HFFc6 (cell line): ENCODE measurements at regions not wholly inside any gene's neighbourhood (a gene's known extent, or its start where the extent isn't known, plus 50 kb on each side); places are given as distances from the start of the nearest gene placed in this dataset.
"Not testable (repeated sequence)": the region's sequence is repeated elsewhere in the genome, so short reads cannot be mapped to it uniquely, and the experiment has no call there.

Experiments used
- DNase-seq: peaks from one replicate; pipeline ENCODE4 v3.0.0-alpha.2; 2018
- H3K27ac Mint-ChIP-seq: 2 replicates; pipeline ENCODE4 v1.8.0; 2020; ENCODE audit warnings: mild to moderate bottlenecking, mixed read lengths
- H3K27me3 Mint-ChIP-seq: 2 replicates; pipeline ENCODE4 v1.8.0; 2021; ENCODE audit warnings: mild to moderate bottlenecking, moderate library complexity, mixed read lengths; ENCODE audit not compliant: insufficient read depth
- H3K36me3 Mint-ChIP-seq: 2 replicates; pipeline ENCODE4 v1.8.0; 2021; ENCODE audit warnings: low read depth, mixed read lengths
- H3K4me1 Mint-ChIP-seq: 2 replicates; pipeline ENCODE4 v1.8.0; 2020; ENCODE audit warnings: low read depth, mixed read lengths
- H3K4me3 Mint-ChIP-seq: 2 replicates; pipeline ENCODE4 v1.8.0; 2020; ENCODE audit warnings: mild to moderate bottlenecking, moderate library complexity, mixed read lengths
- H3K9me3 Mint-ChIP-seq: 2 replicates; pipeline ENCODE4 v1.8.0; 2020; ENCODE audit warnings: mild to moderate bottlenecking, mixed read lengths
- TF ChIP-seq, protein P1 (sequence below): fragments of 200-600 bp; sonication (generic); IDR thresholded peaks from 2 replicates; pipeline ENCODE4 v1.5.0; 2021; ENCODE audit warnings: antibody characterized with exemption, mild to moderate bottlenecking

DNA sequence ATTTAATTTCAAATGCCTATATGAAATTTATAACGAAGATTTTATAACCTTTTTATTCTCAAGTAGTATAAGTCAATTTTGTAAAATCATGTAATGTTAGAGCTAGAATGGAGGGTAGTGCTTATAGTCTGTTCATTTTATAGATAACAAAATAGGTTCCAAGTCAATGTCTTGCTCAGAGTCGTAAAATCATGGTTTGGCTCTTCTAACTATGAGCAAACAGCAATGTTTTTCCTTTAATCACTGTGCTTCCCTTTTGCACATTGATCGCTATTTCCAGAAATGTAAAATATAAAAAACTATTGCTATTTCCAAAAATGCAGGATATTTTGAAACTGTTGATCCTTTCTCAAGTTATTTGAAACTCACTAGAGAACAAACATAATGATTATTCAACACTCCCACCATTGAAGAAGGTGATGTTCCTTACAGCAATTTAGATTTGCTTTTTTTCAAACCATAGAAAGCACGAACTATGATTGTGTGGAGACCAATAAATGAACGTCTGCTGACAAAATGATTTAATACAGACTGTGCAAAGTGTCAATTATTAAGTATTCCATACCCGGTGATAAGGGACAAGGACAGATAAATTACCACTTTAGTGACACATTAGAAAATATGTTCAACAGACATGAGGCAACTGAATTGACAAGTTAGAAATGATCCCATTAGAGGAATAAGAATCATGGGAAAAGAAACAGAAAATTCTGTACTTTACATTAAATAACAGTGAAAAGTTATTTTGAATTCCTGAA, 412.1 kb upstream of the TECRL start:
- Mint-ChIP-seq H3K27ac (no peak overlapping the region), H3K9me3 (peaks cover 28% of the 10 kb centered on the region), H3K27me3 (no peaks in the 10 kb centered on the region), H3K4me3 (no peak overlapping the region), H3K4me1 (no peaks in the 10 kb centered on the region), H3K36me3 (0 out of 2 replicates have a peak, but pooled peaks cover 3% of the 10 kb centered on the region)
- TF ChIP-seq, protein P1, sequence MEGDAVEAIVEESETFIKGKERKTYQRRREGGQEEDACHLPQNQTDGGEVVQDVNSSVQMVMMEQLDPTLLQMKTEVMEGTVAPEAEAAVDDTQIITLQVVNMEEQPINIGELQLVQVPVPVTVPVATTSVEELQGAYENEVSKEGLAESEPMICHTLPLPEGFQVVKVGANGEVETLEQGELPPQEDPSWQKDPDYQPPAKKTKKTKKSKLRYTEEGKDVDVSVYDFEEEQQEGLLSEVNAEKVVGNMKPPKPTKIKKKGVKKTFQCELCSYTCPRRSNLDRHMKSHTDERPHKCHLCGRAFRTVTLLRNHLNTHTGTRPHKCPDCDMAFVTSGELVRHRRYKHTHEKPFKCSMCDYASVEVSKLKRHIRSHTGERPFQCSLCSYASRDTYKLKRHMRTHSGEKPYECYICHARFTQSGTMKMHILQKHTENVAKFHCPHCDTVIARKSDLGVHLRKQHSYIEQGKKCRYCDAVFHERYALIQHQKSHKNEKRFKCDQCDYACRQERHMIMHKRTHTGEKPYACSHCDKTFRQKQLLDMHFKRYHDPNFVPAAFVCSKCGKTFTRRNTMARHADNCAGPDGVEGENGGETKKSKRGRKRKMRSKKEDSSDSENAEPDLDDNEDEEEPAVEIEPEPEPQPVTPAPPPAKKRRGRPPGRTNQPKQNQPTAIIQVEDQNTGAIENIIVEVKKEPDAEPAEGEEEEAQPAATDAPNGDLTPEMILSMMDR: no peak
- DNase-seq: no peak

DNA sequence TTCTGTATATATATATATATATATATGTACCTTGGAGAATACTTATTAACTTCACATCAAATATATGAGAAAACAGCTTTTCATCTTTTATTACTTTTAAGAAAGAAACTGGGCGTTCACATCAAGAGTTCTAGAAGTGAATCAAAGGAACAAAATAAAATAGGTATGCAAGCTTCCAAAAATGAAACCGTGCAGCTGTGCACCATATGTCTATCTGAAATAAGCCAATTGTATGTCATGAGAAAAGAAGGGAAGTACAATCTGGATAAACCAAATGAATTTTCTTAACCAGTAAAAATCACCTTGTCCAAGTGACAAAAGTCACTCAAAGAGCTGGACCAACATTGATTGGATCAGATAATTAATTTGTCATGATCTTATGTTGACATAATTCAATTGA, 405.4 kb upstream of the TECRL start:
- TF ChIP-seq, protein P1: no peak
- Mint-ChIP-seq H3K36me3 (no peaks in the 10 kb centered on the region), H3K4me1 (no peaks in the 10 kb centered on the region), H3K27ac (no peak overlapping the region), H3K9me3 (peaks cover 20% of the 10 kb centered on the region), H3K4me3 (no peak overlapping the region), H3K27me3 (no peaks in the 10 kb centered on the region)
- DNase-seq: no peak

GRCh38 chr4:64807821-64808220, 398.6 kb upstream of the TECRL start:
- H3K4me1 Mint-ChIP-seq: no peaks in the 10 kb centered on the region
- H3K4me3 Mint-ChIP-seq: no peak overlapping the region
- TF ChIP-seq, protein P1: no peak
- H3K27me3 Mint-ChIP-seq: no peaks in the 10 kb centered on the region
- H3K27ac Mint-ChIP-seq: no peak overlapping the region
- no peak for DNase-seq
- no peaks in the 10 kb centered on the region for H3K36me3 Mint-ChIP-seq
- peaks cover 35% of the 10 kb centered on the region for H3K9me3 Mint-ChIP-seq

DNA sequence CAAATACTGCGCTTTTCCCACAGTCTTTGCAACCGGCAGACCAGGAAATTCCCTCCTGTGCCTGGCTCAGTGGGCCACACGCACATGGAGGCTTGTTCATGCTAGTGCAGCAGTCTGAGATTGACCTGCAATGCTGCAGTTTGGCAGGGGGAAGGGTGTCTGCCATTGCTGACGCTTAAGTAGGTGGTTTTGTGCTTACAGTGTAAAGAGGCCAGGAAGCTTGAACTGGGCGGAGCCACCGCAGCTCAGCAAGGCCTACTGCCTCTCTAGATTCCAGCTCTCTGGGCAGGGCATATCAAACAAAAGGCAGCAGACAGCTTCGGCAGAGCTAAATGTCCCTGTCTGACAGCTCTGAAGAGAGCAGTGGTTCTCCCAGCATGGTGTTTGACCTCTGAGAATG, 390.5 kb upstream of the TECRL start:
- no peak overlapping the region for H3K27ac Mint-ChIP-seq
- H3K27me3 Mint-ChIP-seq: no peaks in the 10 kb centered on the region

DNA sequence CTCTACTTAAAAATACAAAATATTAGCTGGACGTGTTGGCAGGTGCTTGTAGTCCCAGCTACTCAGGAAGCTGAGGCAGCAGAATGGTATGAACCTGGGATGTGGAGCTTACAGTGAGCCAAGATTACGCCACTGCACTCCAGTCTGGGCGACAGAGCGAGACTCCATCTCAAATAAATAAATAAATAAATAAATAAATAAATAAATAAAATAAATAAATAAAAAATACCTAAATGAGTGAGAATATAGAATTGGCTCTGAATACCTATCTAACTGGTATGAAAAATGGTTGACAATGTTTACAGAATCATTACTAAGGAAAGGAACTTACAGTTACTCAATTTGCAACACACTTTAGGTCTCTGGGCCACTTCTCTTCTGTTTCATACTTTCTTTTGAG, 389.6 kb upstream of the TECRL start:
- H3K27me3 Mint-ChIP-seq, H3K4me3 Mint-ChIP-seq, H3K4me1 Mint-ChIP-seq, H3K27ac Mint-ChIP-seq, H3K36me3 Mint-ChIP-seq, DNase-seq: not testable (repeated sequence)
- H3K9me3 Mint-ChIP-seq: peaks cover 26% of the 10 kb centered on the region

More for the DNA sequence above, 390.5 kb upstream of the TECRL start:
- Mint-ChIP-seq H3K9me3 (peaks cover 35% of the 10 kb centered on the region), H3K36me3 (no peaks in the 10 kb centered on the region; the same call in 1 of the 2 replicates), H3K4me1 (no peaks in the 10 kb centered on the region), H3K4me3 (no peak overlapping the region)
- DNase-seq: no peak
- TF ChIP-seq, protein P1: no peak

GRCh38 chr4:64796581-64796980, 387.3 kb upstream of the TECRL start:
- peaks cover 9% of the 10 kb centered on the region for H3K9me3 Mint-ChIP-seq
- DNase-seq: no peak
- H3K36me3 Mint-ChIP-seq: no peaks in the 10 kb centered on the region; the same call in 1 of the 2 replicates
- no peak overlapping the region for H3K27ac Mint-ChIP-seq
- TF ChIP-seq, protein P1: no peak
- no peak overlapping the region for H3K4me3 Mint-ChIP-seq
- no peaks in the 10 kb centered on the region for H3K27me3 Mint-ChIP-seq
- H3K4me1 Mint-ChIP-seq: no peaks in the 10 kb centered on the region
